Endothelial cell of umbilical vein (primary cell): ENCODE measurements at regions not wholly inside any gene's neighbourhood (a gene's known extent, or its start where the extent isn't known, plus 50 kb on each side); places are given as distances from the start of the nearest gene placed in this dataset.

ENCODE experiments used
- EZH2 ChIP-seq: IDR thresholded peaks from 2 replicates; pipeline ENCODE4 v1.6.1; 2012; ENCODE audit warnings: borderline replicate concordance, low read depth, mild to moderate bottlenecking, moderate library complexity, low read length, inconsistent platforms; ENCODE audit not compliant: severe bottlenecking
- FOS ChIP-seq: IDR thresholded peaks from 2 replicates; pipeline ENCODE4 v1.6.1; 2011; ENCODE audit warnings: mild to moderate bottlenecking, low read length, moderate library complexity, borderline replicate concordance; ENCODE audit not compliant: insufficient read depth
- GATA2 ChIP-seq: IDR thresholded peaks from 2 replicates; pipeline ENCODE4 v1.7.0; 2011; ENCODE audit warnings: low read depth, mild to moderate bottlenecking, moderate library complexity, mixed read lengths, low read length; ENCODE audit not compliant: insufficient read length, insufficient read depth
- JUN ChIP-seq: IDR thresholded peaks from 2 replicates; pipeline ENCODE4 v1.6.1; 2011; ENCODE audit warnings: borderline replicate concordance, low read depth; ENCODE audit not compliant: insufficient read length, insufficient read depth
- MAX ChIP-seq: IDR thresholded peaks from 2 replicates; pipeline ENCODE4 v1.6.1; 2011; ENCODE audit not compliant: insufficient read depth, insufficient read length
- MYC ChIP-seq: IDR thresholded peaks from one replicate; pipeline ENCODE4 v1.6.1; 2011; ENCODE audit warnings: mild to moderate bottlenecking, low read depth, low read length
- POLR2A ChIP-seq: IDR thresholded peaks from 2 replicates; pipeline ENCODE4 v1.6.1; 2012; ENCODE audit warnings: low read depth, mild to moderate bottlenecking, control low read depth, low read length
- POLR2AphosphoS5 ChIP-seq: IDR thresholded peaks from 2 replicates; pipeline ENCODE4 v1.6.1; 2012; ENCODE audit warnings: low read depth, mild to moderate bottlenecking, control low read depth, low read length, moderate library complexity; ENCODE audit not compliant: insufficient read depth
- TF ChIP-seq, protein P1 (sequence below), 2 donors: IDR thresholded peaks; 1 replicate in 1 of 2; 2 replicates in 1 of 2; pipeline ENCODE4 v1.5.1; 2011; ENCODE audit warnings: low read length in 2 of 2, mild to moderate bottlenecking in 2 of 2, moderate library complexity in 2 of 2, control low read depth in 1 of 2, inconsistent platforms in 1 of 2, low read depth in 1 of 2; ENCODE audit not compliant: insufficient read depth in 1 of 2; ENCODE audit errors: extremely low read depth in 1 of 2

DNA sequence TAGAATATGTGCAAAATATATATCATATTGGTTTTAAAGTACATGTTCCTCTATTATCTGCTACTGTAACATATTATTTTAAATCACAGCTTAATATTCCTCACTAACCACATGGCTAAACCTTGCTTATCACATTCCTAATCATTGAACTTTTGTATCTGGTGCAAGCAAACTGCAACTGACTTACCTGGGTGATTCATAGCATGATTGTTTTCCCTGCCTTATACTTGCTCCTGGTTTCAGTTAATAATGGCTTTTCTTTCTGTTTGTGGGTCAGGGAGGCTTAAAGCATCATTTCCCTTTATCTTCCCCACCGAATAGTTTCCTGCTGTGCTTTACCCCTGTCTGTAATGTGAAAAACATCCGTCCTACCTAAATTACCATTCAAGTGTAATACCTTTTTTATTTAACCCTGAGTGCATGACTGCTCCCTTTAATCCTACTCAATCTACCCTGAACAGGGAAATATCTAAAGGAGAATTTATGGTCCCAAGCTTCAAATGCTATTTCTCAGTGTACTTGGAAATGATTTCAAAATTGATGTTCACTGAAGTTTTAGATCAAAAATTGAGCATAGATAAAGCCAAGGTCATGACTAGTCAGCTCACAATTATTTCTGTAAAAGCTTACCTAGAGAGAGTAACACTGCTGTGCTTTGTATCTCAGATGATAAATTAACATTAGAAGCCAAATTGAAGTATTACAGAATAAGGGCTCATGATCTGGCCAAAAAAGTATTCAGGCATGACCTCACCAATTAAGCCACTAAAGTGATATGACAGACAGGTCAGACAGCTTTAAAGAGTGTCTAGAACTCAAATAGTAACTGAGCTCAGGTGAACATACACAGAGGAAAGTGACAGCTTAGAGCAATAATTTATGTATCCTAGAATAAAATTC is 507.1 kb downstream of the BRINP3 start:
- TF ChIP-seq POLR2A (no peak), POLR2AphosphoS5 (no peak), MYC (no peak), EZH2 (no peak), MAX (no peak), FOS (no peak), JUN (no peak), GATA2 (no peak)
- TF ChIP-seq, protein P1, sequence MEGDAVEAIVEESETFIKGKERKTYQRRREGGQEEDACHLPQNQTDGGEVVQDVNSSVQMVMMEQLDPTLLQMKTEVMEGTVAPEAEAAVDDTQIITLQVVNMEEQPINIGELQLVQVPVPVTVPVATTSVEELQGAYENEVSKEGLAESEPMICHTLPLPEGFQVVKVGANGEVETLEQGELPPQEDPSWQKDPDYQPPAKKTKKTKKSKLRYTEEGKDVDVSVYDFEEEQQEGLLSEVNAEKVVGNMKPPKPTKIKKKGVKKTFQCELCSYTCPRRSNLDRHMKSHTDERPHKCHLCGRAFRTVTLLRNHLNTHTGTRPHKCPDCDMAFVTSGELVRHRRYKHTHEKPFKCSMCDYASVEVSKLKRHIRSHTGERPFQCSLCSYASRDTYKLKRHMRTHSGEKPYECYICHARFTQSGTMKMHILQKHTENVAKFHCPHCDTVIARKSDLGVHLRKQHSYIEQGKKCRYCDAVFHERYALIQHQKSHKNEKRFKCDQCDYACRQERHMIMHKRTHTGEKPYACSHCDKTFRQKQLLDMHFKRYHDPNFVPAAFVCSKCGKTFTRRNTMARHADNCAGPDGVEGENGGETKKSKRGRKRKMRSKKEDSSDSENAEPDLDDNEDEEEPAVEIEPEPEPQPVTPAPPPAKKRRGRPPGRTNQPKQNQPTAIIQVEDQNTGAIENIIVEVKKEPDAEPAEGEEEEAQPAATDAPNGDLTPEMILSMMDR (IDR thresholded peaks at IDR 0.05; ENCODE audit: extremely low read depth in 1 of 2, insufficient read depth in 1 of 2, low read depth in 1 of 2, low read length in 2 of 2): no peak
